ENCODE measurements at regions not wholly inside any gene's neighbourhood (a gene's known extent, or its start where the extent isn't known, plus 50 kb on each side); places are given as distances from the start of the nearest gene placed in this dataset.

DNA sequence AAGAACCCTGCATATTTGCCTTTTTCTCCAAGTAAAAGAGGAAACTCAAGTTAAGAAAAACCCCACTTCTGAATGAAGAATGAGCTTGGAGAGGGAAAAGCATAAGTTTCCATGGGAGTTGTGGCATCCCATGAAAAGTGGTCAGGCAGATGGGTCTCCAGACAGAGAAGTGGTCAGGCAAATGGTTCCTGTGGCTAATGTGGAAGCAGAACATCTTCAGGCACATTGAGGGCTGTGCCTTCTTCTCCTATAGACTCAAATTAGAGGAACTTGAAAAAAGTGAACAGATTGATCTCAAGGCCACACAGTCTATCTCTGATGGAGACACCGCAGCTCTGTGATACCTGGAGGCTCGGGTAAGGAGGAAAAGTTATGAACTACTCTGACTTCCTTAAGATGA, 55.7 kb upstream of the KIRREL1 start:
- no peaks in the 10 kb centered on the region for H3K36me3 ChIP-seq
- H3K27ac ChIP-seq, result no peak overlapping the region
- TF ChIP-seq POLR2A (IDR thresholded peaks at IDR 0.05) (no peak), CTCF (IDR thresholded peaks at IDR 0.05) (no peak)
- H3K9me3 ChIP-seq, result no peaks in the 10 kb centered on the region
- ATAC-seq (no peak), DNase-seq (no peak)
- peaks cover 0 to 13% (median 0%) of the 10 kb centered on the region in 12 donors for H3K4me1 ChIP-seq
- peaks cover 0 to 20% (median 0%) of the 10 kb centered on the region in 9 donors for H3K27me3 ChIP-seq
- intact Hi-C loops (cut with DNase I), result no loop called here
- no peak overlapping the region for H3K4me3 ChIP-seq
- WGBS, 4 donors, result 76 to 87% (median 79%) methylated on average over 2 of the region's 2 CpGs

GRCh38 chr1:157941939-157942338, 51.5 kb upstream of the KIRREL1 start:
- H3K4me3 ChIP-seq, result no peak overlapping the region
- H3K9me3 ChIP-seq, result no peaks in the 10 kb centered on the region
- no peaks in the 10 kb centered on the region for H3K36me3 ChIP-seq
- peaks cover 0 to 17% (median 0%) of the 10 kb centered on the region in 9 donors for H3K27me3 ChIP-seq
- whole genome bisulfite sequencing, 4 donors, result 81 to 88% (median 85%) methylated on average over 5 of the region's 5 CpGs
- DNase-seq (no peak), ATAC-seq (no peak)
- H3K4me1 ChIP-seq, result peaks cover 0 to 33% (median 0%) of the 10 kb centered on the region in 12 donors
- no peak overlapping the region for H3K27ac ChIP-seq
- no peak for TF ChIP-seq POLR2A (IDR thresholded peaks at IDR 0.05)
- TF ChIP-seq CTCF (IDR thresholded peaks at IDR 0.05), result no peak
- intact Hi-C loops (cut with DNase I), result loop anchor here in 1 of 10 donors (10.0 kb wide), 1 partner anchor 357 kb away; no protein-coding TSS in a partner anchor

Measured in heart left ventricle (tissue), 16 donors.